MM.1S (cell line): ENCODE measurements at regions not wholly inside any gene's neighbourhood (a gene's known extent, or its start where the extent isn't known, plus 50 kb on each side); places are given as distances from the start of the nearest gene placed in this dataset.

Experiments
- DNase-seq: peaks from one replicate; pipeline ENCODE4 v3.0.0-alpha.2; 2015
- H2AFZ ChIP-seq: fragments of 300-600 bp; sonication (generic); 2 replicates; pipeline ENCODE4 v1.6.0; 2016; ENCODE audit warnings: antibody characterized with exemption, low read length
- H3F3A ChIP-seq: fragments of 300-600 bp; sonication (generic); 2 replicates; pipeline ENCODE4 v1.6.1; 2016; ENCODE audit warnings: mild to moderate bottlenecking, antibody characterized with exemption, low read length, moderate library complexity, mixed read lengths; ENCODE audit not compliant: insufficient read depth
- H3K27ac ChIP-seq: fragments of 300-600 bp; sonication (generic); 2 replicates; pipeline ENCODE4 v1.5.1; 2016; ENCODE audit warnings: mild to moderate bottlenecking, low read length
- H3K27me3 ChIP-seq: fragments of 300-600 bp; sonication (generic); replicated peaks from 2 replicates; pipeline ENCODE4 v1.6.0; 2016; ENCODE audit warnings: low read length; ENCODE audit not compliant: insufficient read depth
- H3K36me3 ChIP-seq: fragments of 300-600 bp; sonication (generic); replicated peaks from 2 replicates; pipeline ENCODE4 v1.6.1; 2016; ENCODE audit warnings: mild to moderate bottlenecking, low read length, mixed read lengths; ENCODE audit not compliant: insufficient read depth
- H3K4me1 ChIP-seq: fragments of 300-600 bp; sonication (generic); 2 replicates; pipeline ENCODE4 v1.6.1; 2016; ENCODE audit warnings: low read length, mixed read lengths
- H3K4me2 ChIP-seq: fragments of 300-600 bp; sonication (generic); 2 replicates; pipeline ENCODE4 v1.6.0; 2016; ENCODE audit warnings: low read depth, low read length
- H3K4me3 ChIP-seq: fragments of 300-600 bp; sonication (generic); 2 replicates; pipeline ENCODE4 v1.5.1; 2016; ENCODE audit warnings: low read length, mixed read lengths
- H3K79me2 ChIP-seq: fragments of 300-600 bp; sonication (generic); 2 replicates; pipeline ENCODE4 v1.6.1; 2016; ENCODE audit warnings: mixed run types, low read length, mixed read lengths
- H3K9ac ChIP-seq: fragments of 300-600 bp; sonication (generic); 2 replicates; pipeline ENCODE4 v1.6.1; 2016; ENCODE audit warnings: low read length, mixed read lengths
- H3K9me2 ChIP-seq: fragments of 300-600 bp; sonication (generic); replicated peaks from 2 replicates; pipeline ENCODE4 v1.6.1; 2016; ENCODE audit warnings: mild to moderate bottlenecking, low read length, mixed read lengths; ENCODE audit not compliant: insufficient read depth
- H3K9me3 ChIP-seq: fragments of 300-600 bp; sonication (generic); replicated peaks from 2 replicates; pipeline ENCODE4 v1.6.1; 2016; ENCODE audit warnings: mild to moderate bottlenecking, low read length, mixed read lengths; ENCODE audit not compliant: insufficient read depth
- H4K20me1 ChIP-seq: fragments of 300-600 bp; sonication (generic); 2 replicates; pipeline ENCODE4 v1.6.1; 2016; ENCODE audit warnings: mild to moderate bottlenecking, low read length, moderate library complexity, mixed read lengths; ENCODE audit not compliant: insufficient read depth
- CTCF ChIP-seq: fragments of 300-600 bp; sonication (generic); IDR thresholded peaks from 2 replicates; pipeline ENCODE4 v1.5.1; 2016; ENCODE audit warnings: antibody characterized with exemption, low read length, mixed read lengths
- EZH2 ChIP-seq: fragments of 300-600 bp; sonication (generic); optimal IDR thresholded peaks from 2 replicates; pipeline ENCODE3; 2017; ENCODE audit warnings: low read depth, mild to moderate bottlenecking, antibody characterized with exemption, low read length, mixed read lengths
- EZH2phosphoT487 ChIP-seq: fragments of 300-600 bp; sonication (generic); IDR thresholded peaks from 2 replicates; pipeline ENCODE4 v1.6.1; 2018; ENCODE audit warnings: antibody characterized with exemption, low read length

GRCh38 chr10:77716458-77717317 is 79.1 kb upstream of the KCNMA1 start:
- H3K27me3 ChIP-seq = no peaks in the 10 kb centered on the region
- H3K4me1 ChIP-seq = no peaks in the 10 kb centered on the region
- H3K4me2 ChIP-seq = no peak overlapping the region
- H3K4me3 ChIP-seq = no peak overlapping the region
- H3K36me3 ChIP-seq = no peaks in the 10 kb centered on the region
- TF ChIP-seq EZH2phosphoT487 (no peak), EZH2 (no peak), CTCF (no peak)
- no peak overlapping the region for H3K9ac ChIP-seq
- no peaks in the 10 kb centered on the region for H3F3A ChIP-seq
- H2AFZ ChIP-seq = no peak overlapping the region
- H3K79me2 ChIP-seq = no peaks in the 10 kb centered on the region
- H3K9me3 ChIP-seq = no peaks in the 10 kb centered on the region
- H4K20me1 ChIP-seq = no peaks in the 10 kb centered on the region
- DNase-seq = no peak
- H3K9me2 ChIP-seq = no peaks in the 10 kb centered on the region
- no peak overlapping the region for H3K27ac ChIP-seq

- Histone ChIP-seq H3F3A (no peaks in the 10 kb centered on the region), H3K9ac (no peak overlapping the region), H3K9me2 (no peaks in the 10 kb centered on the region), H3K4me3 (no peak overlapping the region), H3K4me2 (no peak overlapping the region), H3K9me3 (no peaks in the 10 kb centered on the region), H3K27me3 (no peaks in the 10 kb centered on the region), H2AFZ (no peak overlapping the region), H3K27ac (no peak overlapping the region), H3K79me2 (no peaks in the 10 kb centered on the region), H4K20me1 (no peaks in the 10 kb centered on the region), H3K4me1 (no peaks in the 10 kb centered on the region), H3K36me3 (no peaks in the 10 kb centered on the region)
- DNase-seq = no peak
- TF ChIP-seq EZH2 (no peak), EZH2phosphoT487 (no peak), CTCF (no peak)
Observed at GRCh38 chr10:77715536-77715935, 77.9 kb upstream of the KCNMA1 start.

- peak; percentile 66 for TF ChIP-seq CTCF
- TF ChIP-seq EZH2 = no peak
- Histone ChIP-seq H3F3A (no peaks in the 10 kb centered on the region), H2AFZ (no peak overlapping the region), H3K9me3 (no peaks in the 10 kb centered on the region), H3K79me2 (no peaks in the 10 kb centered on the region), H3K27me3 (no peaks in the 10 kb centered on the region), H3K4me1 (no peaks in the 10 kb centered on the region), H4K20me1 (no peaks in the 10 kb centered on the region), H3K9ac (no peak overlapping the region), H3K4me2 (no peak overlapping the region), H3K27ac (no peak overlapping the region), H3K4me3 (no peak overlapping the region), H3K9me2 (no peaks in the 10 kb centered on the region), H3K36me3 (no peaks in the 10 kb centered on the region)
- peak; percentile 29 for DNase-seq
Observed at GRCh38 chr10:77715088-77715487, 77.5 kb upstream of the KCNMA1 start.
